WI38 (cell line): ENCODE measurements at regions not wholly inside any gene's neighbourhood (a gene's known extent, or its start where the extent isn't known, plus 50 kb on each side); places are given as distances from the start of the nearest gene placed in this dataset.

Experiments
- H3K4me3 ChIP-seq: 2 replicates; pipeline ENCODE4 v1.5.1; 2011; ENCODE audit warnings: low read depth, mild to moderate bottlenecking, control low read depth, low read length
- TF ChIP-seq, protein P1 (sequence below): IDR thresholded peaks from 2 replicates; pipeline ENCODE4 v1.5.1; 2012; ENCODE audit warnings: low read depth, mild to moderate bottlenecking, control low read depth, low read length

GRCh38 chr13:40269086-40269485 is 397.4 kb downstream of the FOXO1 start:
- no peak overlapping the region for H3K4me3 ChIP-seq
- TF ChIP-seq, protein P1, sequence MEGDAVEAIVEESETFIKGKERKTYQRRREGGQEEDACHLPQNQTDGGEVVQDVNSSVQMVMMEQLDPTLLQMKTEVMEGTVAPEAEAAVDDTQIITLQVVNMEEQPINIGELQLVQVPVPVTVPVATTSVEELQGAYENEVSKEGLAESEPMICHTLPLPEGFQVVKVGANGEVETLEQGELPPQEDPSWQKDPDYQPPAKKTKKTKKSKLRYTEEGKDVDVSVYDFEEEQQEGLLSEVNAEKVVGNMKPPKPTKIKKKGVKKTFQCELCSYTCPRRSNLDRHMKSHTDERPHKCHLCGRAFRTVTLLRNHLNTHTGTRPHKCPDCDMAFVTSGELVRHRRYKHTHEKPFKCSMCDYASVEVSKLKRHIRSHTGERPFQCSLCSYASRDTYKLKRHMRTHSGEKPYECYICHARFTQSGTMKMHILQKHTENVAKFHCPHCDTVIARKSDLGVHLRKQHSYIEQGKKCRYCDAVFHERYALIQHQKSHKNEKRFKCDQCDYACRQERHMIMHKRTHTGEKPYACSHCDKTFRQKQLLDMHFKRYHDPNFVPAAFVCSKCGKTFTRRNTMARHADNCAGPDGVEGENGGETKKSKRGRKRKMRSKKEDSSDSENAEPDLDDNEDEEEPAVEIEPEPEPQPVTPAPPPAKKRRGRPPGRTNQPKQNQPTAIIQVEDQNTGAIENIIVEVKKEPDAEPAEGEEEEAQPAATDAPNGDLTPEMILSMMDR = no peak

DNA sequence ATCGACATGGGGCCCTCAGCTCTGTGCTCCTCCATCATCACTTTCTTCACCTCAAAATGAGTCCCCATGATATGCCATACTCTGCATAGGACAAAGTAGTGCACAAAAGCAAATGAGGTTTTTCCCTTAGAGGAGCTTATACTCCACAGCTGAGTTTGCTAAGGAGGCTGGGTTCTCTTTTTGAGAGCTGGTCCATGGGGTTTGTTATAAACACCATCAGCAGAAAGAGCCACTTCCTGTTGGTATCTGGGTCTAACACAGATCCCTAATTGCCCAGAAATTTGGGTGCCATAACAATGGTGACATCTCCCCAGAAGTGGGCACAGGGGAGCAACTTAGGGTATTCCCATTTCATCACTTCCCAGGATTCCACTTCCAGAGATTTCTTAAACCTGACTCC is 395.7 kb downstream of the FOXO1 start:
- TF ChIP-seq, protein P1 = no peak
- no peak overlapping the region for H3K4me3 ChIP-seq

DNA sequence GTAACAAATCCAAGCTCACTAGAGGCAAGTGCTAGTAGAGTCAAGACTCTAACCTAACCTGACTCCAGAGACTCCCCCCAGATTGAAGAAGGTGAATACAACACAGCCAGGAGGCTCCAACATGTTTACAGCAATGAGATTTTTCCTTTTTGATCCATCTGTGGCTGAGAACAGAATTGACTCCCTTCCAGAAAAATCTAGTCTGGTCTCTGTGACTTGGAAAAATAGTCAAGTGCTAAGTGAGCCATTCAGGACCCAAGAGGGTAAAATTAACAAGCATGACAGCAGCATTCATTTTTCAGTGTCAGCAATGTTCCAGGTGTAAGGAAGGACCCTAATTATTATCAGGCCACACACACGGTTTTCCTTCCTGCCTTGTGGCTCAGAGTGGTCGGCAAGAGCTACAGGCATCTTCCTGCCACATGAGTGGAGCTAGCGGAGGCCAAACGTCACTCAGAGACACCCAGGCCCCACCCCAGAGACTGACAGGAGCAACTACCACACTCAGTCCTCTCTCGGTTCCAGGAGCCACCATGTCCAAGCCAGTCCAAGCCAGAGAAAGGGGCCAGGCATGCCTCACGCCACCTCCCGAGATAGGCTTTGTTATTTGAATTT is 395.1 kb downstream of the FOXO1 start:
- H3K4me3 ChIP-seq = no peak overlapping the region
- TF ChIP-seq, protein P1 = no peak

GRCh38 chr13:40271931-40272775 is 394.3 kb downstream of the FOXO1 start:
- TF ChIP-seq, protein P1 = no peak
- H3K4me3 ChIP-seq = no peak overlapping the region

DNA sequence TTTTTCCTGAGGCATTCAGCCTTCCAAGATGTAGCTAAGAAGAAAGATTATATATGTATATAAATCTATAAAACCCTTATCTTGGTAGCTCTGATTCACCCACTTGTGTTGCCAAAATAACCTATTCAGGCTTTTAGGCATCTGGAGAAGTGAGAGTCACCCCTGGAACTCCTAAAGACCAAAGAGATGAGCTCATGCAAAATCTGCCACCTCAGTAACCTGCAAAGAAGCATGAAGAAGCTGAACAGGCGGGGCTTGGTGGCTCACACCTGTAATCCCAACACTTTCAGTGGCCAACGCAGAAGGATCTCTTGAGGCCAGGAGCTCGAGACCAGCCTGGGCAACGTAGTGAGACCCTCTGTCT is 393.7 kb downstream of the FOXO1 start:
- TF ChIP-seq, protein P1 = no peak

GRCh38 chr13:40273253-40274025 is 393.0 kb downstream of the FOXO1 start:
- TF ChIP-seq, protein P1 = no peak
- H3K4me3 ChIP-seq = no peak overlapping the region

More for the DNA sequence above, 393.7 kb downstream of the FOXO1 start:
- no peak overlapping the region for H3K4me3 ChIP-seq
